HG03469 (cell line): ENCODE measurements at regions not wholly inside any gene's neighbourhood (a gene's known extent, or its start where the extent isn't known, plus 50 kb on each side); places are given as distances from the start of the nearest gene placed in this dataset.
"Not testable (repeated sequence)": the region's sequence is repeated elsewhere in the genome, so short reads cannot be mapped to it uniquely, and the experiment has no call there.

Experiments used
- ATAC-seq: cut with Tn5 transposase; IDR thresholded peaks from one replicate; pipeline ENCODE4 v1.9.1; 2021; ENCODE audit warnings: mild to moderate bottlenecking, moderate library complexity, moderate number of reproducible peaks; ENCODE audit not compliant: unreplicated experiment

GRCh38 chr15:100733101-100733842 is 130.9 kb downstream of the ASB7 start:
- no peak for ATAC-seq

DNA sequence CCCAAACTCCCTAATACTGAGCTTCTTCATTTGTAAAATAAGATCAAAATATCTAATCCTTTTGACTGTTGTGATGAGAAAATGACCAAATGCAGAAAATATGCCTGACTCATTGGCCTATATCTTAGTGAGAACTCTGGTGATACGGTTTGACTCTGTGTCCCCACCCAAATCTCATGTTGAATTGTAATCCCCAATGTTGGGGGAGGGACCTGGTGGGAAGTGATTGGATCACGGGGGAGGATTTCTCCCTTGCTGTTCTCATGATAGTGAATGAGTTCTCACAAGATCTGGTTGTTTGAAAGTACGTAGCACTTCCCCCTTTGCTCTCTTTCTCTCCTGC is 131.4 kb downstream of the ASB7 start:
- not testable (repeated sequence) for ATAC-seq

- no peak for ATAC-seq
Measured at GRCh38 chr15:100734586-100734985, 132.2 kb downstream of the ASB7 start.

DNA sequence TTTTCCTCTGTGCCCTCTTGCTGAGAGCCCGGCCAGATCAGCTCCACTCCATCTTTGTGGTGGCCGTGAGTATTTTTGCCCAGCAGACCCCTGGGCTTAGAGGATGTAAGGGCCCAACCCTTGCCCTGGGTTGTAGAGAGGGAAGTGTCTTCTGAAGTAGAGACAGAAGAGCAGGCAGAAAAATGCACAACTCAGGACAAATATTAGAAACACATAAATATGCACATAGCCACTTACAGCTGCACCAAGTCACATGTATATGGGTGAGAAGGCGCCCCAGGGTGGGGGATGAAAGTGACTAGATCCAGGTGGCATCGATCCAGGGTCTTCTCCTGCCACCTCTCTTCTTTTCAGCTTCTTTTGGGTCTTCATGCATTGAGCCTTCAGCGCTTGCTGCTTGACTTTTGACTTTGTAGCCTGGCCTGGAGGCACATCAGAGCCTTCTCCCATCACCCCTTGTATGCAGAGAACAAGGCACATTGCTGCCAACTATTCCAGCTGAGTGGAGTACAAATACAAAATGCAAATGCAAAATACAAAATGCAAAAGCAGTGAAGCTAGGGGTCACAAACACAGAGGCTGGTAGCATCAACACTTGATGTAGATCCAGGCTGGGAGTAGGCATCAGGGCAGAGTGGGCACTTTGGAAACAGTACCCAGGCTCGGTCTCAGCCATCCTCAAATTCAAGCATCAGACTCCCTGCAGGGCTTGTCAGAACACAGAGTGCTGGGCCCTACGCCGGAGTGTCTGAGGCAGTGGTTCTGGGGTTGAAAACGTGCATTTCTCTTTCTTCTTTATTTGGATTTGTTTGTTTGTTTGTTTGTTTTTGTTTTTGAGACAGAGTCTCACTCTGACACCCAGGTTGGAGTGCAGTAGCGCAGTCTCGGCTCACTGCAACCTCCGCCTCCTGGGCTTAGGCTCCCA is 133.0 kb downstream of the ASB7 start:
- ATAC-seq, result no peak

GRCh38 chr15:100737214-100737613 is 134.8 kb downstream of the ASB7 start:
- no peak for ATAC-seq

- no peak for ATAC-seq
Measured at GRCh38 chr15:100738614-100739013, 136.2 kb downstream of the ASB7 start.

DNA sequence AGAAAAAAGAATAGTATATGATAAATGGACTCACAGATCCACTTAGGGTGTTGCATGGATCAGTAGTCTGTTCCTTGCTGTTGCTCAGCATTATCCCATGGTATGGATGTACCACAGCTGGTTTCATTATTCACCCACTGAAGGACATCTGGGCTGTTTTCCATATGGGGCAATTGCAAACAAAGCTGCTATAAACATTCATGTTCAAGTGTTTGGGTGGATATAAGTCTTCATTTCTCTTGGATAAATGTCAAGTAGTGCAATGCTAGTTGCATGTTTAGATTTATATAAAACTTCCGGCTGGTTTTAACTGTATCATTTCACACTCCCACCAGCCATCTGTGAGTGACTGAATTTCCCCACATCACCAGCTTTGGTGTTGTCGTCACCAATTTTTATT is 137.7 kb downstream of the ASB7 start:
- no peak for ATAC-seq

DNA sequence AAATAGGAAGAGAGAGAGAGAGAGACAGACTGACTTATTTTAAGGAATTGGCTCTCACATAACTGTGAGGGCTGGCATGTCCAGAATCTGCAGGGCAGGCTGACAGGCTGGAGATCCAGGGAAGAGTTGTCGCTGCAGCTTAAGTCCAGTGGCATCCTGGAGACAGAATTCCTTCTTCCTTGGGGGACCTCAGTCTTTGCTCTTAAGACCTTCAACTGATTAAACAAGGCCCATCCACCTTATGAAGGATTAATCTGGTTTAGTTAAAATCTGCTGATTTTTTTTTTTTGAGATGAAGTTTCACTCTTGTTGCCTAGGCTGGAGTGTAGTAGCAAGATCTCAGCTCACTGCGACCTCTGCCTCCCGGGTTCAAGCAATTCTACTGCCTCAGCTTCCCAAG is 128.0 kb upstream of the ALDH1A3 start:
- ATAC-seq, result no peak

- no peak for ATAC-seq
Measured at GRCh38 chr15:100753503-100753902, 126.1 kb upstream of the ALDH1A3 start.

DNA sequence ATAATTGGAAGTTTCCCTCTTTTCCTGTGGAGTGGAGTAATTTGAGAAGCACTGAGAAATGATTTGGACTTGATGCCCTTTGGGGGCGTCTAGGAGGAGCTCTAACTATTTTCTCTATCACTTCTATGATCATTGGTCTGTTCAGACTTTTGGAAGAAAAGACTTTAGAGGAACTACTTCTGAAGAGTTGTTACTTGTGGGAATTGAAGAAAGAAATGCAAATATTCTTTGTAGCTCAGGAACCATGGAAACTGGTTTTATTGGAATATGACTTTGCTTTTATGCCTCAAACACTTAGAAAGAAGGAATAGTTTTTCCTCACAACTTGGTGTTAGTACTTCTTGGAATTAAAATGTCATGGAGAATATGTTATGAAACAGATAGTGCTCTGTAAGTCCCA is 122.0 kb upstream of the ALDH1A3 start:
- no peak for ATAC-seq

DNA sequence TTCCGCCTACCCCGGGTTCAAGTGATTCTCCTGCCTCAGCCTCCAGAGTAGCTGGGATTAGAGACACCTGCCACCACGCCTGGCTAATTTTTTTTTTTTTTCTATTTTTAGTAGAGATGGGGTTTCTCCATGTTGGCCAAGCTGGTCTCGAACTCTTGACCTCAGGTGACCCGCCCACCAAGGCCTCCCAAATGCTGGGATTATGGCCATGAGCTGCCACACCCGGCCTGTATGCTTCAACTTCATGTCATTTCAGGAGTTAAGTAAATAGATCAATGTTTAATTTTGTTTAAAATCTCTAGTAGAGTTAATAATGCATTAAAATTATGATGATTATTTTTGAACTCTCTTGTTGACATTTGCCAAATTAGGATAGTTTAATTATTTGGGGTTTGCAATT is 121.1 kb upstream of the ALDH1A3 start:
- ATAC-seq, result no peak

DNA sequence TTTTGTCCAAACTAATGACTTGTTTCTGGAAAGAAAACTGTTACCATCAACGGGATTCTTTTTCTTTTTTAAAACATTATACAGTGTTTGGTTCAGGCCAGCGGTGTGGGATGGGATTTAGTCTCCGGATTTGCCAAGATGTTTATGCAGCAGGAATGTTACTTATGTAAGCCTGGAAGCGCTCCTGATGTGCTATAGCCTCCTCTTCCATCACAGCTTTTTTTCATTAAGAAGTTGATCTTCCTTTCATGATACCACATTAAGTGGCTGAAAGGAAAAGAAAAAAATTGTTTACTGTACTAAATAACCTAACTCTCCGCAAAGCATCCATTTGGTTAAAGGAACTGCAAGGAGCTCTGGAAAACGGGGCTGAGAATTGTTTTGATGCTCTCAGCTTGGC is 120.5 kb upstream of the ALDH1A3 start:
- no peak for ATAC-seq

- no peak for ATAC-seq
Measured at GRCh38 chr15:100759698-100760356, 119.8 kb upstream of the ALDH1A3 start.

- ATAC-seq, result no peak
Measured at GRCh38 chr15:100760357-100760903, 119.2 kb upstream of the ALDH1A3 start.

DNA sequence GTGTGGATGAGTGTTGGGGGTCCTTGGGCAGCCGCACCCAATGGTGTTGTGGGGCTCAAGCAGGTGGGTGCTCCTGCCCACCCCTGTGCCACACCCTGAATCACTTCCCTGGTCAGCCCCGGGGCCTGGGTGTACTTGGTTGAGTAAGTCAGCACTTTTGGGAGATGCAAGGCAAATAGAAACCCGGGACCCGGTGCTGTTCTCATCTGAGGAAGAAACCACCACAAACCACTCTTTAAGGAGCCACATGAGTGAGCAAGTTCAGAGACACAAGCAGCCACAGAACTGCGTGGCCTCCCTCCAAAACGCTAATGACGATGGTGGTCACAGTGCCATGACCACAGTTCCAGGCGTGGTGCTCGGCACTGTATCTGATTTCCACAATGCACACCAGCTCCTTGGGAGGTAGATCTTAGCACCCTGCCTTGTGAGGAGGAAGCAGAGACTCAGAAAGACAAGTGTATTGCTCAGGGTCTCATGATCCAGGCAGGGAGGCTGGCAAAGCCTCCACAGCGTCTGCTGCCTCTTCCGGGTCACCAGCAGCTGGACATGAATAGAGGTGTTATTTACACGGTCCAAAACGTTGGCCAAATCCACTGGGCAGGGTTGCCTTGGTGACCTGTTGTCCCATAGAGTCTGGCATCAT is 118.2 kb upstream of the ALDH1A3 start:
- no peak for ATAC-seq

DNA sequence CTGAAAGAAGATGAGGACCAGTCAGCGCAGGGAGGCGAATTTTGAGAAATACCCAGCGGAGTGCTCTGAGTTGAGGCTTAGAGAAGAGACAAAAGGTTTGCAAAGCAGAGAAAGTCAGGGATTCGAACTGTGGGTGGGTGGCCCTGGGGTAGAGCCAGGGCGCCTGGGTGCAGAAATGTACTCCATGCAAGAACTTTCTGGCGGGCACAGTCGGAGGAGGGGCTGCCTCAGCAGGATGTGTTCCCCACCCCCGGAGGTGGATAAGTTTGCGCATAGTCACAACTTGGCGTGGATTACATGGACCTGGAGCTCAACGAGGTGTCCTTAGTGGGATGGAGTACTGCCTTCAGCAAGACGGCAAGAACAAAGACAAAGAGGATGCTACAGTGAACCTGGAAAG is 117.3 kb upstream of the ALDH1A3 start:
- ATAC-seq, result no peak

DNA sequence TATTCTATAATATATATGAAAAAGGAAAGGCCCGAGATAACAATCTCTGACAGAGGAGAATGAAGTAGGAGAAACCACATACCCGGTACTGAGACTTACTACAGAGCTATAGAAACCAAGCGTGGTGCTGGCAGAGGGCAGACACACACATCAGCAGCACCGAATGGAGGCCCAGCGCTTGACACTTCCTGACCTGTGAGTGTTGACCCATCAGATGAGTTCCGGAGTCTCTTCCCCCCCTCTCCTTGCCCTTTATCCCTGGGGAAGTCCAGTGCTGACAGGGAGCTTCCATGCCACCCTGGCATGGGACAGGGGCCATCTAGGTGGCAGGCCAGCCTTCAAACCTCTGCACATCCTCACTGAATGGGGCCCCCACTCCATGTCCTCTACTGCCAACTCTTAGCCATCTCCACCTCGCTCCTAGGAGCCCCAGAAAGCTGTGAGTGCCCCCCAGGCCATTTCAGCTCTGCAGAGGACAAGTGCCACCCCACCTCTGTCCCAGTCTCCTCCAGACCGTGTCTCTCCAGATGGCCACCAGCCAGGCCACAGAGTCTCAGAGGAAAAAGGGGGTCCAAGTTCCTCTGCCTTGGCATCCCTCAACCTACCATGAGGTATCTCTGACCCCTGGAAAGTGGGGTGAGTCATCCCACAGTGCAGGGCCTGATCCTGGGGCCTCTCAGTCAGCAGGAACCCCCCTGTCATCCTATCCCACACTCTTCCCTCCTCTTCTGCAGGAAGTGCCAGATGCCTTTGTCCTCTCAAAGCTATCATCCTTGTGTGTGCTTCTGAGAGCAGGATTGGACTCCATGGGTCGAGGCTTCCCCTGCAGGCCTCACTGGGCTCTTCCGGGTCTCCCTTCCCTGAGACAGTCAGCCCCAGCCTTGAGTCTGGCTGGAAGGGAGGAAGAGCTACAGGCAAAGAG is 116.5 kb upstream of the ALDH1A3 start:
- ATAC-seq, result no peak

DNA sequence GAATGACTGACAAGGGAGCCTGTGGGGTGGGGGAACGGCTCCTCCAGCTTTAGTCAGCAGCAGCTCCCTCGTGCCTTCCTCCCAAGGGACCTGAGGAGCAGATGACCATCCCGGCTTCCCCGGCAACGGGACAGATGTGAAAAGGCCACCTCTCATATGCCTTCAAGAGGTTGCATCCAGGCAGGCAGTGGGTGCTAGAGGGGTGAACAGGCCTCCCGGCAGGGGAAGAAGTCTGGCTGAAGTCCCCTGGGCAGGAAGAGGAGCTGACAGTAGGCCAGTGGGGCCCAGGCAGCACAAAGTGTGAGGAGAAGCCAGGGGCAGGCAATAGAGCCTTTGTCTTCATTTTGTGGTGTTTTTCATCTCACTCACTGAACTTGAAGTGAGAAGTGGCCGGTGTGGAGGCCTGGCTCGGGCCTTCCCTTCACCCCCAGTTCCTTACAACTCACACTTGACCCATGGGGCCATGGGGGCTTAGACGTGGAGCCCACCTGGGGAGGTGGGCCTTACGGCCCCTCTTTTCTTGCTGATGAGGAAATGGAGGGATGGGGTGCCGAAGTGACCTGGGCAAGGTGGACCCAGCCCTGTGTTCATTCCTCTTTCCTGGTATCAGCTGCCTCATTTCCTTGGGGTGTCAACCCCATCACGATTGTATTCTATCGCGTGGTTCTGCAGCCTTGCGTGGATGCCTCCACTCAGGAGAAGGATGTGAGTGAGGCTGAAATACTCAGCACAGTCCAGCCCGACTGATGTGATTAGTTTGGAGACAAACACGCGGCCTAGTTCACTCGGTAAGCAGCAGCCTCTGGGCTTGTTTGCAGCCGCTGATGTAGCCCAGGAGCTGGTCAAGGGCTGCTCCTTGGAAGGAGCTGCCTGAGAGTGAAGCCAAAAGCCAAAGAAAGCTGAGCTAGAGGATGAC is 115.5 kb upstream of the ALDH1A3 start:
- ATAC-seq, result no peak
